HCT116 (cell line): ENCODE measurements at regions not wholly inside any gene's neighbourhood (a gene's known extent, or its start where the extent isn't known, plus 50 kb on each side); places are given as distances from the start of the nearest gene placed in this dataset.

Experiments
- CEBPB ChIP-seq: IDR thresholded peaks from 2 replicates; pipeline ENCODE4 v1.6.1; 2012; ENCODE audit warnings: low read depth
- CTCF ChIP-seq, 3 experiments: fragments of 200-600 bp in 1 of 3; sonication (generic) in 1 of 3; IDR thresholded peaks in 2 of 3; conservative IDR thresholded peaks in 1 of 3; 2 replicates each; pipeline ENCODE4 v1.5.1; 2012 to 2017; ENCODE audit warnings: low read depth in 2 of 3, low read length in 2 of 3, antibody characterized with exemption in 1 of 3, borderline replicate concordance in 1 of 3, control low read depth in 1 of 3, mild to moderate bottlenecking in 1 of 3, mixed read lengths in 1 of 3, mixed run types in 1 of 3, moderate library complexity in 1 of 3; ENCODE audit not compliant: insufficient read depth in 1 of 3
- EZH2 ChIP-seq: fragments of 200-600 bp; sonication (generic); IDR thresholded peaks from 2 replicates; pipeline ENCODE4 v1.6.1; 2017; ENCODE audit warnings: antibody characterized with exemption, mixed run types
- JUND ChIP-seq: IDR thresholded peaks from 2 replicates; pipeline ENCODE4 v1.6.1; 2012
- MAX ChIP-seq: IDR thresholded peaks from 2 replicates; pipeline ENCODE4 v1.6.1; 2012
- POLR2A ChIP-seq: IDR thresholded peaks from 2 replicates; pipeline ENCODE4 v1.7.0; 2011; ENCODE audit warnings: borderline replicate concordance; ENCODE audit not compliant: insufficient read depth, insufficient read length; ENCODE audit errors: extremely low read depth
- REST ChIP-seq: IDR thresholded peaks from 2 replicates; pipeline ENCODE4 v1.6.1; 2012; ENCODE audit warnings: low read depth
- SIN3A ChIP-seq: IDR thresholded peaks from 2 replicates; pipeline ENCODE4 v1.6.1; 2012; ENCODE audit warnings: low read depth
- SP1 ChIP-seq: IDR thresholded peaks from 2 replicates; pipeline ENCODE4 v1.6.1; 2012; ENCODE audit warnings: low read depth
- SRF ChIP-seq: IDR thresholded peaks from 2 replicates; pipeline ENCODE4 v1.6.1; 2012; ENCODE audit warnings: low read depth
- ZFX ChIP-seq: fragments of 450-650 bp; IDR thresholded peaks from 2 replicates; pipeline ENCODE4 v1.6.1; 2017
- ZNF274 ChIP-seq: fragments of 200-500 bp; sonication (Bioruptor generic); IDR thresholded peaks from 2 replicates; pipeline ENCODE4 v1.6.1; 2014; ENCODE audit warnings: mild to moderate bottlenecking, low read depth, low read length, inconsistent platforms

GRCh38 chr1:238089615-238090014, 198.9 kb upstream of the ZP4 start:
- TF ChIP-seq CTCF (IDR thresholded peaks at IDR 0.05 in 2 of 3, conservative IDR thresholded peaks at IDR 0.05 in 1 of 3; ENCODE audit: borderline replicate concordance in 1 of 3, insufficient read depth in 1 of 3, low read depth in 2 of 3, low read length in 2 of 3) (no peak), POLR2A (no peak), JUND (no peak), SP1 (no peak), SIN3A (no peak), CEBPB (no peak), EZH2 (no peak), SRF (no peak), REST (no peak), ZFX (no peak), MAX (no peak), ZNF274 (no peak)
